ENCODE measurements at regions not wholly inside any gene's neighbourhood (a gene's known extent, or its start where the extent isn't known, plus 50 kb on each side); places are given as distances from the start of the nearest gene placed in this dataset.
"Not testable (repeated sequence)": the region's sequence is repeated elsewhere in the genome, so short reads cannot be mapped to it uniquely, and the experiment has no call there.

DNA sequence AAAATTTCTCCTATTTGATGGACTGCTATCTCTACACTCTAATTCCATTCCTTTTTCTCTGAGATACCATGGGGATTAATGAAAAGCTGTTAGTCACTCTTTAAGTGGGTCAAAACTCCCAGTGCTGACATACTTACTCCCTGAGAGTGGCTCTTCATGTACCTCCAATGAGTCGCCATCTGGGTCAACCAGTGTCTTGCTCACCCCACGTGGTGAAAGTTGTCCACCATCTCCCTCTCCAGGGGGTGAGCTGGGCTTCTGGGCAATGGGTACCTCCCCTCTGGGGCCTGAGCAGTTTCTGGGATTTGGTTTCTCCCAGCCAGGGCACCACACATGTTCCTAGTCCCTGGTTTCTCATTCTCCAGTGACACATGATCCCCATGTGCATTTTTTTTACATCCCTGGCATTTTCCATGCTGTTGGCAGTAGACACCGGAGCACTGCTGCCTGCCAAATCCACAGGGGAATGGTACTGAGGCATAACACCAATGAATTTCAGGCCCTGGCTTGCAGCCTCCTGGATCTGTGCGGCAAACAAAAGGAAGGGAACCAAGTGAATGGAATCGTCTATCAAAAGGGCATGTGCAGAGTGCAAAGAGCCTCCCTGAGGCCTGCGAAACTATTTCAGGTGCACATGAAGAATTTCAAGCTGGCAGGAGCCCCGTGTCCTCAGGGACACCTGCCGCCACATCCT lies 817.9 kb upstream of the AMELY start:
- peak in 2 of 56 donors; percentile 0 for DNase-seq

DNA sequence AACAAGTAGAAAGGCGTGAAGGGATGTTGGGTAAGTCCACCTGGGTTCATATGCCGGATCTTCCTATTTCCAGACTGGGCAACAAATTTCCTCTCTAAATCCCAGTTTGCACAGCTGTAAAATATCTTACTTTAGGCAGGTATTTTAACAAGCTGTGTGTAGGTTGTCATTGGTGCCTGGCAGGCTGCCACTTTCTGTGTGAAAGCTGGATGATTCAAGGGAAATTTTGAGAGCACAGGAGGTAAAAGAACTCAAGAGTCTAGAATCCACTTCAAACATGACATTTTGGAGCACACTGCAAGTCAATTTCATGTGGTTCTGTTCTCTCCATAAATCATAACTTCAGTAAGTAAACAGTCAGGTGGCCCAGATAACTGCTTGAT lies 817.4 kb upstream of the AMELY start:
- peak in 5 of 56 donors; percentile 0 to 1 (median 0) for DNase-seq

DNA sequence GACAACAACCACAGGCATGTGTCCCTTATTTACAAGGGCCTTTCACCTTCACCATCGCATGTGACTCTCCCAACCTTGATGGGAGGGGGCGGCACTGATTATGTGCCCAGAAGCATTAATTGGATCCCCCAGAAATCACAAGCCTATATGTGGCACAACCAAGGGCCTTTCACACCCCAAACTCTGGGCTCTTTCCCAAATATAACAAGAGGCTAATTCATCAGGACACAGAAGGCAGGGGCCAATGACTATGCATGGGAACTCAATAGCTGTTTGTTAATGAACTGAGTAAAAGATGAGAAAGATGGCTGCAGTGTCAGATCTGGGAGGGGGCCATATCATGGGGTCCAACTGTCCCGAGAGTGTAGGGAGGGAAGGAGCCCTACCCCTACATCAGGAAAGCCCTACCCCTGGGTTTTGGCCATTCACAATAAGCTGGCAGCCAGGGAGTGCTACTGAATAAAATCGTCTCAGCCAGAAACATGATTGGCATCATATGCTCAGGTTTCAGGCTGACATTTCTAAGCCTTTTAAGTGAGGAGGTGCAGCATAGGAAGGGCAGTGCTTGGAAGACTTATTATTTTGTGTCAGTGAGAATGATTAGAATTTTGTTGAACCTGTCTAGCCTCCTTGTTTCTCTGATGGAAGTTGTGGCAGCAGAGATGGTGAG lies 814.4 kb upstream of the AMELY start:
- peak in 20 of 56 donors; percentile 0 to 19 (median 5) for DNase-seq

DNA sequence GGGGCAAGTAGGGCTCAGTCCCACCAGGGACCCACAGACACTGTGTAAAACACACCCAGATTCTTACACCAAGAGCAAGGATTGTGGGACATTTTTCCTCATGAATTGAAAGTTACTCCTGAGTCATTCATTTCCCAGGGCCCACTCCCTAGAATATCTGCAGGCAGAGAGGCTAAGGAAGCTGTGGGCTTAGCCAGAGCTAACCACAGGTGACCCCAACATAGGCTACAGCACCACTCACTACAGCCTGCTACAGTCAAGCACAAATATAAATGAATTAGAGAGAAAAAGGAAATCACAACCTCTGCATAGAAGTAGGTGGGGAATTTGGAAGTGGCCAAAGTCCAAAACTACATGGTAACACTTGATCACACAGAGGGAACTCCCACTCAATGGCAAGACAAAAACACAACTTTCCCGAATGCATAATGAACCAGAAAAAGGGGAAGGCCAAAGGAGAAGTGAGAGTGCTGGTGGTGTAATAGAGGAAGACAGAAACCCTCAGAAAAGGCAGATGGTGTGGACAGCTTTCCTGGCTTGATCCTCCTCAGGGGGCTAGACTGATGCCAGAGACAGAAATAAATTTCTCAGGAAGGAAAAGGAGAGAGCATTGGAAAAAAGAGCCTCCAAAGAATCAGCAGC lies 812.6 kb upstream of the AMELY start:
- peak in 6 of 56 donors; percentile 0 to 14 (median 0) for DNase-seq

DNA sequence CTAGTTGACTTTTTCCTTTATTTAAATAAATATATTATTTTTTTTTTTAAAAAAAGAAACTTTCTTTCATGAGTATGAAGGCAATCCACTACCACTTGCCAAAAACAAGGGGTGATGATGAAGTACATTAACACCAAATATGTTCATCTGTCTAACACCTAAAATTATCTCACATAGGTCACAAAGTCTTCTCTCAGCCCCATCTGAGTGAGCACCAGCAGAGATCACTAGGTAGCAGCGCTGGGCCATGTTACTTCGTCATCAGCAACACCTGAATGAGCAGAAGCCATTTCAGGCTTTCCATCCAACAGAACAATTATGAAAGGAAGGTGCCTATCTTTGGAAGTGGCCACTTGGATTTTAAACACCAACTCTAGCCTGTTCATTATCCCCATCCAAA lies 811.6 kb upstream of the AMELY start:
- no peak for DNase-seq

DNA sequence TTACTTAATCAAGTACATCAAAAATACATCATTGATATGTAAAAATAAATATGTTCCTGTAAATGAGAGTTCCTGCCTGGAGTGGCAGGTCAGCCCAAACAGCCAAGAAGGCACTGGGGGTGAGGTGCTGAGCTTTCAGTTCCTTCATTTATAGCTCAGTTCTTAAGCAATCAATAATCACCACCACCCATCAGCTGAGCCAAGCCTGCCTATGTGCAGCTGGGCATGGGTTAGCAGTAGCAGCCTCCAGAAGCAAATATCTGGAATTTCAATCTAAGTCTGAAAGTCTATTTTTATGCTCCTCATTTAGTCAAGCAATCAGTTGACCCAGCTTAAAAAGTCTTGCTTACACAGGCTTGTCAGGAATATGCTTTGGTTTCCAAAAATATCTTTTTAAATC lies 811.0 kb upstream of the AMELY start:
- peak in 1 of 56 donors; percentile 0 for DNase-seq

DNA sequence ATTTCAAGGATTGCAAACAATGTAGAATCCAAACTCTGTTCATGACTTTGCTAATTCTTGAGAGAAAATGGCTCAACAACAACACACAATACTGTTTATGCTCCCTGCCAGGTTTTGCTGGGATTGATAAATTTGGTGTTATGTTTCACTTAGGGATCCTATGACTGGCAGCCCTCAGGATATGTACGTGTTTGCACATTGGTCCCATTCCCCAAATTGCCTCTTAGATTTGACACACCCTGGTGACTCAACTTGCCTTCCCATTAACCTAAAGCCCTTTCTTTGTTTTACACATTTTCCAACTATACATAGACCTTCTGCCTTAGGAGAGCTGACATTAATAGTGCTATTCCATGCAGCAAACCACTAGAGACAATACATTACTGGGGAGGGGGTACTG lies 809.4 kb upstream of the AMELY start:
- no peak for DNase-seq

DNA sequence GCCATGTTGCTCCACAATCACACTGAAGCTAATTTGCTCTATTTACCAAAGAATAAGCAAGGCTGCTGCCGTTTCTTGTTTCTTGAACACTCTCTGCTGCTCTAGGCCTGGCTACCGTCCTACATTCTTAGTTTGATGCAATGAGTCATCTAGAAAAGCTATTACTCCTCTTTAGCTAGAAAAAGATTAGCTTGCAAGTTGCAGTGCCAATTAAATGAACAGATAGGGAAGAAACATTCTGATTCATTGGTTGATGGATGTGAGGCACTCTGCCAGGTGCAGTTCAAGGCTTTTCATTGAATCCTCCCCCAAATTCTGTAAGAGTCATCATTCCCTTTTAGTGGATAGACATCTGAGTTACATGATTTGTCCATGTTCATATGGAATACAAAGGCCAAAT lies 807.7 kb upstream of the AMELY start:
- peak in 3 of 56 donors; percentile 0 for DNase-seq

DNA sequence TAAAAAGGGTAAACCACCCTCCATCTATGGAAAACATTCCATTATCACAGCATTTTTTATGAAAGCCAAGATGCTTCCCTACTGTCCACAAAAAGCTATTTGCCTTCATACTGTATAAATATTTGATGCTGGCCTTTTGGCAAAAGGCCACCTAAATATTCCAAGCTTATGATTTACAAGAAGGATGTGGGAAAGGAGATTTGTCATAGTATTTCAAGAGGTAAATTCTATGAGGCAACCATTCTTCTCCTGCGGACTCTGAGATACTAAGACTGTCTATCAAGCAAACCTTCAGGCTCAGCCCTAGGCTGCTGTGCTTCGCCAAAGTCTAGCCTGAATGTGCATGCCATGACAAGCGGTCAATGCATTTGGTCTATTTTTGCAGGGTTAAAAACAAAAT lies 807.1 kb upstream of the AMELY start:
- no peak for DNase-seq

DNA sequence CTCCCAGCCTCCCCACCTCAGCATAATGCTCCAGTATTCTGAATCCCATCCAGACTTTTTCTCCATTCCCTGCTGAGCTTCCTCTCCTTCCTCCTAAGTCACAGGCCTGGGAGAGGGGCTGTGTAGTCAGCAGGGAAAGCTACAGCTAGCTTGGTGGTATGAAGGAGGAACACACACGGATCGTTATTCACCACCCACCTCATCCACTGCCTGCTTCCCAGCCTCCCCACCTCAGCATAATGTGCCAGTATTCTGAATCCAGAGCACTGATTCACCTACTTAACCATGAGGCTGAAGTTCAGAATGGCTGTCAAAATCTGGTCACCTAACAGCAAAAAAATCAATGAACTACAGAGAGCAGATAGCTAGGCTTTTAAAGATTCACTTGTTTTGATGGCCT lies 806.6 kb upstream of the AMELY start:
- no peak for DNase-seq

DNA sequence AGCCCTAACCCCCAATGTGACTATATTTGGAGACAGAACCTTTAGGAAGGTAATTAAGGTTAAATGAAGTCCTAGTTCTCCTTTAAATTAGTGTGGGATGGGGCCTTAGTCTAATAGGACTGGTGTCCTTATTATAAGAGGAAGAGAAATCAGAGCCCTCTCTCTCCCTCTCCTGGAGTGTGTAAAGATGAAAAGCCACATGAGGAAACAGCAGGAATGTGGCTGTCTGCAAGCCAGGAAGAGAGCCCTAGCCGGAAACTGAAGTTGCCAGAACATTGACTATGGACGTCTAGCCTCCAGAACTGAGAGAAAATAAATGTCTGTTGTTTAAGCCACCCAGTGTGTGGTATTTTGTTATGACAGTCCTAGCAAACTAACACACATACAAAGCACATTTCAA lies 802.9 kb upstream of the AMELY start:
- DNase-seq, result peak in 1 of 56 donors; percentile 0

DNA sequence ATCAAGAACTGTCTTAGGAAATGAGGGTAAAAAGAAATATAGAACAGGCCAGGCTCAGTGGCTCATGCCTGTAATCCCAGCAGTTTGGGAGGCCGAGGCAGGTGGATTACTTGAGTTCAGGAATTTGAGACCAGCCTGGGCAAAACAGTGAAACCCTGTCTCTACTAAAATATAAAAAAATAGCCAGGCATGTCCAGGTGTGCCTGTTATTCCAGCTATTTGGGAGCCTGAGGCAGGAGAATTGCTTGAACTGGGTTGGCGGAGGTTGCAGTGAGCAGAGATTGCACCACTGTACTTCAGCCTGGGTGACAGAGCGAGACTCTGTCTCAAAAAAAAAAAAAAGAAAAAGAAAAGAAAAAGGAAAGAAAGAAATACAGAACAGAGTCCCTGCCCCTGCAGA lies 802.2 kb upstream of the AMELY start:
- not testable (repeated sequence) for DNase-seq

DNA sequence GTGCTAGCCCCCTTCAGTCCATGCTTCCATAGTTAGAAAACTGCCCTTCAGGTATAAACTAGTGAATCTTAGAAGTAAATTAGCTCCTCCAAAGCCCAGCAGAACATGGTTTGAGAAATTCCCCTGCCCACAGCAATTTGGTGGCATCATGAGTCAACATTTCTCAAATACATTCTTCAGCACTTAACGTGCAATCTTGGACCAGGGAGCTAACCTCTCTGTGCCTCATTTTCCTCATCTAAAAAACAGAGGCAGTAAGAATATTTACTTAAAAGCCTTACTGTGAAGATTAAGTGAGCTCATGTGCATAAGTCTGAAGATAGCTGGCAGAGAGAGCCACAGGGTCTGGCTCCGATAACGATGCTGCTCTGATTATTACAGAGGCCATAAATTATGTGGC lies 800.7 kb upstream of the AMELY start:
- no peak for DNase-seq

DNA sequence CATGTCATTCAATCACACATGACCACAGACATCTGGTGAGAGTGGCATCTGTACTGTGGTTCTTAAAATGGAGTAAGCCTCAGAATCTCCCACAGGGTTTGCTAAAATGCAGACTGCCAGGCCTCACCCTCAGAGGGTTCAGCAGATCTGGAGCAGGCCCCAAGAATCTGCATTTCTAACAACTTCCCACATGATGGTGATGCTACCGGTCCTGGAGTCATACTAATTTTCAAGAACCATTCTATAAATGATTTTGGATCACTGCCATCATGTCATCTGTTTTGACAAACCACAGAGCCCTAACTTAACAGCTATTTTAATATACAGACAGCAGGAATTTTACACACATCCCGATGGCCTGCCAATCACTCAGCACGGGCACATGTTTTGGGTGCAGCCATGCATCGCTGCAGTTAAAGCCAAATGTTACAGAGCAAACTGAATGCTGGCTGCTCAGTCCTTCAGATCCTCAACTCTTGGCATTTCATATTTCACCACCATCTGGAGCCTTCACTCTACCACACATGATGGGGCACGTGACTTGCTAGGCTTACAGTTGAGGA lies 792.1 kb upstream of the AMELY start:
- DNase-seq, result no peak

DNA sequence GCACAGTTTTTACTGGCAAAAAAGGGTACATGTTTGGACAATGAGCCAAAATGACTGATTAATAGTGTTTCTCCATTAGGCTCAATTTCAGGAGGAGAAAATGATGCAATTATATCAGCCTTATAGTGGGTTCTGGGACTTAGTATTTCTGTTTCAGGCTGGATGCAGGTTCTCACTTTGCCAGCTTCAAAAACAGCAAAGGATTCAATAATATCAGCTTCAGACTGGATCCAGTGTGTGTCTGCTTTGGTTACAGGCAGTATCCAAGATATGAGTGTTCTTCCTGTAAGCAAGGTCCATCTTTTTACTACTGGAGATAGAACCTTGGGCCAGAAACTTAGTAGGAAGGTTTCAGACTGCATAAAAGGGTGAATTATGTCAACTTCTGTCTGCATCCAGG lies 790.9 kb upstream of the AMELY start:
- DNase-seq, result no peak

DNA sequence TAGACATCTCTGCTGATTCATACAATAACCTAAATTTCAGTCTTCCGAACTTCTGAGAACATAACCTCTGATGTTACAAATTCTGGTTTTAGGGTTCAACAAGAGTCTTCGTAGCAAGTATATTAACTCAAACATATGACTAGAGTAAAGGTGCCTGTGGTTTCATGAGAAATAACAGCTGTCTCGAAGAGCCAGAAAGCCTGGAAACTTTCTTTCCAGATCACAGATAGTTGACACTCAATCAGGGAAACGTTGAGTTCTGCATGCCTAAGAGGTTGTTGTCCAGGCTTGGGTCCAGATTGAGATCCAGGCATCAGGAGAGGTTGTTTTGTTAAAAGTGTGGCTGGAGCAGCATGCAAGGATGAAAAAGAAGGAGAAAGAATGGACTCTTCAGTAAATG lies 790.1 kb upstream of the AMELY start:
- no peak for DNase-seq

DNA sequence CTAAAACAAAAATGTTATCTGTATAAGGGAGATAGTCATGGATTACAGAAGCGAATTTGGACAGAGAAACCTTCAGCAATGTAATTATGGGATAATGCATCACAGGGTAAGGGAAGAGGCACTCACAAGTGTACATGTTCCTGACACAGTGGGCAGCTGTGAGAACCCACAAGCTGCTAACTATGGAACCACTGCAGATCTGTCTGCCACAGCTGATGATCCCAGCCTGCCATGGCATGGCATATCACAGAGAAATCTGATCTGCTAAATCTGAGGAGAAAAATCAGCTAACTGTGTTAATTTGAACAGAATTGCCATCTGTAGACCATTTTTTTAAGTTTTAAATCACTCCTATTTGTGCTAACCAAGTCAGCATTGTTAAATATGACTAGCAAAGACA lies 786.0 kb upstream of the AMELY start:
- no peak for DNase-seq

DNA sequence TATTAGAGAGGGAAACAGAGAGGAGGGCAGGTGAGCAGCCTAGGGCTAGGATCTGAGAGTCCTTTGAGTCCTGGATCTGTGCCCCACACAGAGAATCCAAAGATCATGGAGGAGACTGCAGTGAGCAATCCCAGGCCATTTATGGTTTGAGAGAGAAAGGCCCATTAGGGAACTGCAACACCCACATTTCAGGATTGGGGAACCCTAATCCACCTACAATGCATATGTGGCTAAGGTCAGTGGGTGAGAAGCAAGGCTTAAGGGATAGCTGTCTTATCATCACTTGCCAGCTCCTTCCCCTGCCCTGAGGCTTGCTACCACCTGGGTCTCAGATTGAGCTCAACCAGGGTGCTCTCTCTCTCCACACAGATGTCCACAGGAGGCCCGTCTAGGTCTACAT lies 781.1 kb upstream of the AMELY start:
- no peak for DNase-seq

DNA sequence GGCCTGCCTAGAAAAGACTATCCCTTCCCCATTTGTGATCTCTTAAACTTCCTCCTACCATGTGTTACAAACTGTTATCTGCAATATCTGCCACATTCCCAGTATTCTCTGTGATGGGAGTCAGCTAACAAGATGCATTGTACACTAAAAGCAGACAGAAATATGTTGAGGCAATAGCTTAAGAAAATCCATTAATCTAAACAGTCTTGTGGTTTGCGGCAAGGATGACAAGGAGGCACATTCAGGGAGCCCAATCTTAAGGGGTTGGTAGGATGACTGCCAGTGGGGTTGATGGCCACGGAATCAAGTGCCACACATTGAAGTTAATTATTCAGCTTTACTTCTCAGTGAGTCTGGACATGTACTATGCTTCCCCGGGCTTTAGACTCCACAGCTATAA lies 775.5 kb upstream of the AMELY start:
- no peak for DNase-seq

DNA sequence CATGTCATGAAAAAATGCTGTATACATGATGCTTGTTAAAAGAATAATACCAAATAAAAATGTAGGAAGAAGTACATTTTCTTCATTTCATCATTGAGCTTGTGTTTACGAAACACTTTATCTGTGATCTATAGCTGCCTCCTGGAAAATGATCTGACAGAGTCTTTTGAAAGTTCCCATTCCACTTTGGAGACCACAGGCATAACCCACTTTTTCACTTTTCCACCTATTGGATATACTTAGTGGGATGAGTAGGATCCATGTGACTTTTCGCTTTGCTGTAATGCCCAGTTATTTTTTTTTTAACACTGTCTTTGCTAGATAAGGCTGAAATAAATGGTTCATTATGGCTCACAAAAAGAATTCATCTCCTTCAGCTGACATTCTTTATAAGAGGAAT lies 773.0 kb upstream of the AMELY start:
- DNase-seq, result no peak

DNA sequence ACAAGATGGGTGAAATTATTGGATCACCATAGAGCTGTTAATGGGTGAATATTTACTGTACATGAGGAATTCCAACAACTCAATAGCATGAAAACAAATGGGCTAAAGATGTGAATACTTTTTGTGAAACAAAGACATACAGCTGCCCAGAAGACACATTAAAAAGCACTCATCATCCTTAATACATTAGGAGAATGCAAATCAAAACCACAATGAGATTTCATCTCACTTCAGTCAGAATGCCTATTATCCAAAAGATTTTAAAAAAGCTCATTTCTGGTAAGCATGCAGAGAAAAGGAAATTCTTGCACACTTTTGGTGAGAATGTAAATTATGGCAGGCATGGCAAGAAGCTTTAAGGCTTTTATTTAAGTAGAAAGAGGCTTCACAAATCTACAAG lies 770.8 kb upstream of the AMELY start:
- DNase-seq, result no peak

DNA sequence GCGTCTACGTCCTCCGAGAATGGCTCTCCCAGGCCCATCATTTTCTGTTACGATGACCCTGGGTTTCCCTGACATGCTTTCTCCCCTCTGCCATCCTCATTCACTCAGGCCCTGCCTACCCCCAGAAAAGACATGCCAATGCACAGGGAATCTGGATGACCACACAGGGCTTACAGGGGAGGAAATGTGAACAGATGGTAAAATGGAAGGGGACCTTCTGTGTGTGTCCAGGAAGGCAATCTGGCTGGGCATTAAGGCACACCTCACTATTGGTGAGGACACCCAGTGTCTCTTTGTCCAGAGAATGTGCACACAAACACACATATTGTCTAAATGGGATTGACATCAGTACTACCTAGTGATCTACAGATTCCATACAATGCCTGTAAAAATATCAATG lies 769.9 kb upstream of the AMELY start:
- no peak for DNase-seq

DNA sequence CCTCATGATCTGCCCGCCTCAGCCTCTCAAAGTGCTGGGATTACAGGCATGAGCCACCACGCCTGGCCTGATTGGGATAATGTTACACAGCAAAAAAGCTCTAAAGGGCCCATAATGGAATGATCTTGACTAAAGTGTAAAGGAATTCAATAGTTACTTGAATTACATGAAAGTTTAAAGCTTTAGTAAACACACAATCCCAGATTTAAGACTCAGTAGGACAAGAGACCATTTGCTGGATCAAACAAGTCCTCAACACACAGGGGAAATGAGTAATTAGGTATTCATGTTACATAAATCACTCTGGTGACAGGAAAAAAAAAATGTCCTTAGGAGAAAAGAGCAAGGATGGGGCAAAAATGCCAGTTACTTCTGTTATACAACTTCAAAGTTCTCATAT lies 762.9 kb upstream of the AMELY start:
- DNase-seq, result no peak

Data from amygdala (tissue), 56 donors.